MM.1S (cell line): ENCODE measurements at regions not wholly inside any gene's neighbourhood (a gene's known extent, or its start where the extent isn't known, plus 50 kb on each side); places are given as distances from the start of the nearest gene placed in this dataset.

Experiments
- EZH2 ChIP-seq: fragments of 300-600 bp; sonication (generic); optimal IDR thresholded peaks from 2 replicates; pipeline ENCODE3; 2017; ENCODE audit warnings: low read depth, mild to moderate bottlenecking, antibody characterized with exemption, low read length, mixed read lengths
- EZH2phosphoT487 ChIP-seq: fragments of 300-600 bp; sonication (generic); IDR thresholded peaks from 2 replicates; pipeline ENCODE4 v1.6.1; 2018; ENCODE audit warnings: antibody characterized with exemption, low read length
- TF ChIP-seq, protein P1 (sequence below): fragments of 300-600 bp; sonication (generic); IDR thresholded peaks from 2 replicates; pipeline ENCODE4 v1.5.1; 2016; ENCODE audit warnings: antibody characterized with exemption, low read length, mixed read lengths

DNA sequence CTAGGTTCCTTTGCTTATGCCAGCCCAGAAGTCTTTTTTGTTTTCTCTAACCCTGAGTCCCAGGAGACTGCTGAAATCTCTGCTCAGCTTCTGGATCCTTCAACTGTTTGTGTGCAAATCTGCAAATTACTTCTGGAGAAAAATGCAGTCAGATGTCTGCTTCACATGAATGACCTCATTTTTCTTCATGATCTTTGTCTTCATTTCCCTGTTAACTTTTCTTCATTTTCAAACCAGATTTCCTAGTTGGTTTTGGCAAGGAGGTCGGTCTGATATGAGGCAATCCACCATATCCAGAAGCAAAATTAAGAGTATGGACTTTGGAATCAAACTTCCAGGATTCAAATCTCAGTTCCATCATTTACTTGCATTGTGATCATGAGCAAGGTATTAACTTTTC lies 66.8 kb downstream of the ZNF503 start:
- TF ChIP-seq EZH2 (no peak), EZH2phosphoT487 (no peak)
- TF ChIP-seq, protein P1, sequence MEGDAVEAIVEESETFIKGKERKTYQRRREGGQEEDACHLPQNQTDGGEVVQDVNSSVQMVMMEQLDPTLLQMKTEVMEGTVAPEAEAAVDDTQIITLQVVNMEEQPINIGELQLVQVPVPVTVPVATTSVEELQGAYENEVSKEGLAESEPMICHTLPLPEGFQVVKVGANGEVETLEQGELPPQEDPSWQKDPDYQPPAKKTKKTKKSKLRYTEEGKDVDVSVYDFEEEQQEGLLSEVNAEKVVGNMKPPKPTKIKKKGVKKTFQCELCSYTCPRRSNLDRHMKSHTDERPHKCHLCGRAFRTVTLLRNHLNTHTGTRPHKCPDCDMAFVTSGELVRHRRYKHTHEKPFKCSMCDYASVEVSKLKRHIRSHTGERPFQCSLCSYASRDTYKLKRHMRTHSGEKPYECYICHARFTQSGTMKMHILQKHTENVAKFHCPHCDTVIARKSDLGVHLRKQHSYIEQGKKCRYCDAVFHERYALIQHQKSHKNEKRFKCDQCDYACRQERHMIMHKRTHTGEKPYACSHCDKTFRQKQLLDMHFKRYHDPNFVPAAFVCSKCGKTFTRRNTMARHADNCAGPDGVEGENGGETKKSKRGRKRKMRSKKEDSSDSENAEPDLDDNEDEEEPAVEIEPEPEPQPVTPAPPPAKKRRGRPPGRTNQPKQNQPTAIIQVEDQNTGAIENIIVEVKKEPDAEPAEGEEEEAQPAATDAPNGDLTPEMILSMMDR, result no peak
